DND-41 (cell line): ENCODE measurements at regions not wholly inside any gene's neighbourhood (a gene's known extent, or its start where the extent isn't known, plus 50 kb on each side); places are given as distances from the start of the nearest gene placed in this dataset.

Experiments
- ATAC-seq: fragments of 200-7000 bp; cut with Tn5 transposase; 3 replicates; pipeline ENCODE4 v1.9.1; 2021; ENCODE audit warnings: low read depth; ENCODE audit not compliant: insufficient read depth
- DNase-seq: peaks from one replicate; pipeline ENCODE4 v3.0.0-alpha.2; 2020
- H2AFZ ChIP-seq: 2 replicates; pipeline ENCODE4 v1.6.0; 2012; ENCODE audit warnings: low read depth, low read length
- H3K27ac ChIP-seq: 2 replicates; pipeline ENCODE4 v1.5.1; 2012; ENCODE audit warnings: low read length, inconsistent platforms
- H3K27me3 ChIP-seq: fragments of 200-600 bp; sonication (generic); 2 replicates; pipeline ENCODE4 v1.6.0; 2012; ENCODE audit warnings: low read length, mild to moderate bottlenecking, inconsistent platforms; ENCODE audit not compliant: insufficient read depth, poor library complexity
- H3K36me3 ChIP-seq: 2 replicates; pipeline ENCODE4 v1.5.1; 2012; ENCODE audit warnings: low read length, inconsistent platforms; ENCODE audit not compliant: insufficient read depth
- H3K4me1 ChIP-seq: 2 replicates; pipeline ENCODE4 v1.5.1; 2012; ENCODE audit warnings: mild to moderate bottlenecking, low read length; ENCODE audit not compliant: insufficient read depth
- H3K4me2 ChIP-seq: 2 replicates; pipeline ENCODE4 v1.6.0; 2012; ENCODE audit warnings: mild to moderate bottlenecking, moderate library complexity, low read length, inconsistent platforms; ENCODE audit not compliant: insufficient read depth
- H3K4me3 ChIP-seq, 2 experiments: fragments of 200-600 bp in 1 of 2; shearing (Covaris generic) in 1 of 2; 2 replicates each; pipeline ENCODE4 v1.5.1; 2012 to 2016; ENCODE audit warnings: inconsistent platforms in 2 of 2, low read length in 2 of 2, mild to moderate bottlenecking in 2 of 2, low read depth in 1 of 2, moderate library complexity in 1 of 2
- H3K79me2 ChIP-seq: 2 replicates; pipeline ENCODE4 v1.6.0; 2012; ENCODE audit warnings: low read length, inconsistent platforms; ENCODE audit not compliant: insufficient read depth
- H3K9ac ChIP-seq: 2 replicates; pipeline ENCODE4 v1.6.0; 2012; ENCODE audit warnings: low read depth, mild to moderate bottlenecking, inconsistent platforms, low read length, moderate library complexity
- H3K9me3 ChIP-seq: 2 replicates; pipeline ENCODE4 v1.5.1; 2012; ENCODE audit warnings: low read length, moderate library complexity, mild to moderate bottlenecking, inconsistent platforms; ENCODE audit not compliant: insufficient read depth, severe bottlenecking
- H4K20me1 ChIP-seq: 2 replicates; pipeline ENCODE4 v1.6.0; 2012; ENCODE audit warnings: low read length; ENCODE audit not compliant: insufficient read depth
- CTCF ChIP-seq: IDR thresholded peaks from 2 replicates; pipeline ENCODE4 v1.5.1; 2012; ENCODE audit warnings: borderline replicate concordance, low read length, moderate library complexity, mild to moderate bottlenecking; ENCODE audit not compliant: poor library complexity, severe bottlenecking; ENCODE audit errors: extremely low read depth
- EZH2 ChIP-seq: IDR thresholded peaks from 3 replicates; pipeline ENCODE4 v1.6.1; 2012; ENCODE audit warnings: borderline replicate concordance, low read depth, mild to moderate bottlenecking, moderate library complexity, low read length, inconsistent platforms; ENCODE audit not compliant: severe bottlenecking

- TF ChIP-seq CTCF (no peak), EZH2 (no peak)
- no peak overlapping the region for H3K9ac ChIP-seq
- no peak for DNase-seq
Observed at GRCh38 chr3:72494626-72495025, 353.6 kb downstream of the SHQ1 start.

GRCh38 chr3:72494130-72494529, 354.1 kb downstream of the SHQ1 start:
- H3K4me2 ChIP-seq, result no peak overlapping the region
- H3K27me3 ChIP-seq, result no peaks in the 10 kb centered on the region
- ATAC-seq, result no peak
- H4K20me1 ChIP-seq, result no peaks in the 10 kb centered on the region
- TF ChIP-seq CTCF, result no peak
- TF ChIP-seq EZH2, result no peak
- H3K79me2 ChIP-seq, result no peaks in the 10 kb centered on the region
- no peaks in the 10 kb centered on the region for H3K9me3 ChIP-seq
- no peak overlapping the region for H3K9ac ChIP-seq
- no peaks in the 10 kb centered on the region for H3K36me3 ChIP-seq
- no peak for DNase-seq
- H3K27ac ChIP-seq, result no peak overlapping the region
- H2AFZ ChIP-seq, result no peak overlapping the region
- H3K4me1 ChIP-seq, result no peaks in the 10 kb centered on the region
- no peak overlapping the region for H3K4me3 ChIP-seq

More at GRCh38 chr3:72494626-72495025, 353.6 kb downstream of the SHQ1 start:
- Histone ChIP-seq H3K79me2 (no peaks in the 10 kb centered on the region), H3K36me3 (no peaks in the 10 kb centered on the region), H3K27me3 (no peaks in the 10 kb centered on the region), H3K9me3 (no peaks in the 10 kb centered on the region), H3K4me1 (no peaks in the 10 kb centered on the region), H4K20me1 (no peaks in the 10 kb centered on the region), H3K4me3 (no peak overlapping the region), H3K27ac (no peak overlapping the region), H3K4me2 (no peak overlapping the region), H2AFZ (no peak overlapping the region)
- ATAC-seq, result no peak

GRCh38 chr3:72492240-72492639, 356.0 kb downstream of the SHQ1 start:
- no peak for DNase-seq
- Histone ChIP-seq H3K4me1 (no peaks in the 10 kb centered on the region), H3K9ac (no peak overlapping the region), H3K27ac (no peak overlapping the region), H2AFZ (no peak overlapping the region), H3K9me3 (no peaks in the 10 kb centered on the region), H3K36me3 (no peaks in the 10 kb centered on the region), H3K4me3 (no peak overlapping the region), H4K20me1 (no peaks in the 10 kb centered on the region), H3K27me3 (no peaks in the 10 kb centered on the region), H3K4me2 (no peak overlapping the region), H3K79me2 (no peaks in the 10 kb centered on the region)
- no peak for ATAC-seq
- no peak for TF ChIP-seq CTCF
- TF ChIP-seq EZH2, result no peak

- Histone ChIP-seq H3K4me2 (no peak overlapping the region), H3K27ac (no peak overlapping the region)
Observed at GRCh38 chr3:72490688-72491435, 357.4 kb downstream of the SHQ1 start.

More at GRCh38 chr3:72490688-72491435, 357.4 kb downstream of the SHQ1 start:
- Histone ChIP-seq H3K4me3 (no peak overlapping the region), H3K79me2 (no peaks in the 10 kb centered on the region), H3K27me3 (no peaks in the 10 kb centered on the region), H4K20me1 (no peaks in the 10 kb centered on the region), H3K9me3 (no peaks in the 10 kb centered on the region), H3K36me3 (no peaks in the 10 kb centered on the region), H2AFZ (no peak overlapping the region), H3K4me1 (no peaks in the 10 kb centered on the region), H3K9ac (no peak overlapping the region)
- TF ChIP-seq CTCF (no peak), EZH2 (no peak)
- ATAC-seq, result no peak
- no peak for DNase-seq
